Spleen (tissue), 11 donors: ENCODE measurements at regions not wholly inside any gene's neighbourhood (a gene's known extent, or its start where the extent isn't known, plus 50 kb on each side); places are given as distances from the start of the nearest gene placed in this dataset.

Experiments
- DNase-seq: peaks from one replicate; pipeline ENCODE4 v3.0.0-alpha.2; 2020
- H3K27ac ChIP-seq, 8 donors: fragments of 200-600 bp; sonication (generic) in 7 of 8; 1 replicate in 4 of 8; 2 replicates in 4 of 8; pipeline versions ENCODE4 v1.5.0 to v1.8.0; 2016 to 2021; ENCODE audit warnings: inconsistent platforms in 4 of 8, mild to moderate bottlenecking in 4 of 8, moderate library complexity in 1 of 8
- H3K27me3 ChIP-seq, 7 donors: fragments of 200-600 bp; sonication (generic) in 6 of 7; replicated peaks in 1 of 7; 1 replicate in 4 of 7; 2 replicates in 3 of 7; pipeline versions ENCODE4 v1.5.0 to v1.8.0; 2016 to 2021; ENCODE audit warnings: inconsistent platforms in 3 of 7, mild to moderate bottlenecking in 1 of 7
- H3K36me3 ChIP-seq, 6 donors: fragments of 200-600 bp; sonication (generic) in 5 of 6; 1 replicate in 4 of 6; 2 replicates in 2 of 6; pipeline versions ENCODE4 v1.5.0 to v1.8.0; 2016 to 2021; ENCODE audit warnings: inconsistent platforms in 2 of 6
- H3K4me1 ChIP-seq, 6 donors: fragments of 200-600 bp; sonication (generic) in 5 of 6; 1 replicate in 3 of 6; 2 replicates in 3 of 6; pipeline versions ENCODE4 v1.5.0 to v1.8.0; 2016 to 2021; ENCODE audit warnings: inconsistent platforms in 3 of 6
- H3K4me3 ChIP-seq, 8 donors: fragments of 200-600 bp; sonication (generic) in 7 of 8; 1 replicate in 4 of 8; 2 replicates in 4 of 8; pipeline versions ENCODE4 v1.5.0 to v1.8.0; 2016 to 2021; ENCODE audit warnings: inconsistent platforms in 4 of 8, mild to moderate bottlenecking in 4 of 8, moderate library complexity in 2 of 8
- H3K9me3 ChIP-seq, 8 donors: fragments of 200-600 bp; sonication (generic) in 7 of 8; 1 replicate in 4 of 8; 2 replicates in 4 of 8; pipeline versions ENCODE4 v1.5.0 to v1.8.0; 2016 to 2021; ENCODE audit warnings: inconsistent platforms in 4 of 8
- CTCF ChIP-seq, 11 experiments: fragments of 200-600 bp in 7 of 11; fragments of 450-650 bp in 4 of 11; sonication (generic) in 4 of 11; IDR thresholded peaks in 8 of 11; conservative IDR thresholded peaks in 3 of 11; 1 replicate in 7 of 11; 2 replicates in 4 of 11; pipeline versions ENCODE4 v1.4.0 to v1.8.0; 2016 to 2021; ENCODE audit warnings: antibody characterized with exemption in 11 of 11, inconsistent platforms in 4 of 11, mild to moderate bottlenecking in 1 of 11
- POLR2A ChIP-seq, 3 donors: fragments of 450-650 bp; IDR thresholded peaks; one replicate each; pipeline ENCODE4 v1.5.1; 2017; ENCODE audit warnings: antibody characterized with exemption in 3 of 3, mild to moderate bottlenecking in 1 of 3
- POLR2AphosphoS5 ChIP-seq, 3 donors: sonication (generic); formaldehyde crosslinking; IDR thresholded peaks; one replicate each; pipeline ENCODE4 v1.5.1; 2017; ENCODE audit warnings: antibody characterized with exemption in 3 of 3
- WGBS, 5 donors: extraction: QIAGEN DNeasy Blood & Tissue Kit in 3 of 5; methylation state at CpG; one replicate each; pipeline versions ENCODE4 v1.1.5 to v1.1.7; 2013 to 2018; 5-methylcytosine and 5-hydroxymethylcytosine counted together
- intact Hi-C: fragments of 100-400 bp; cut with DNase I; formaldehyde crosslinking; loops from one replicate; pipeline ENCODE4 v1.15.0; 2023; ENCODE audit warnings: low total_unique reads
- donor health status: healthy with polysubstance abuse.
- donor health status: DM: no; HTN: no; CAD: no; lungs with moderate emphysema.
- donor health status: DM: no; HTN: no; CAD: no.
- donor health status: Bipolar disorder and iron deficiency.
- donor health status: healthy.
- donor health status: DM: no; HTN: no; CAD: no.
- donor health status: DM: yes; HTN: yes; CAD: no.

- intact Hi-C loops = no loop called here
- Histone ChIP-seq H3K27ac (no peak overlapping the region), H3K9me3 (peaks cover 0 to 14% (median 5%) of the 10 kb centered on the region in 8 donors), H3K4me3 (no peak overlapping the region), H3K27me3 (no peaks in the 10 kb centered on the region), H3K36me3 (peaks cover 0 to 11% (median 0%) of the 10 kb centered on the region in 6 donors), H3K4me1 (no peaks in the 10 kb centered on the region)
- TF ChIP-seq POLR2A (IDR thresholded peaks at IDR 0.05) (no peak), POLR2AphosphoS5 (IDR thresholded peaks at IDR 0.05) (no peak), CTCF (IDR thresholded peaks at IDR 0.05 in 8 of 11, conservative IDR thresholded peaks at IDR 0.05 in 3 of 11) (no peak)
- WGBS, 5 donors = 85 to 96% (median 92%) methylated on average over 1 of the region's 1 CpG
- DNase-seq = no peak
These were observed 60.2 kb upstream of the NT5C1B start for GRCh38 chr2:18649502-18650135.

GRCh38 chr2:18648161-18648560 lies 58.8 kb upstream of the NT5C1B start:
- H3K9me3 ChIP-seq = peaks cover 0 to 15% (median 5%) of the 10 kb centered on the region in 8 donors
- H3K36me3 ChIP-seq = peaks cover 0 to 14% (median 0%) of the 10 kb centered on the region in 6 donors
- DNase-seq = no peak
- no peaks in the 10 kb centered on the region for H3K27me3 ChIP-seq
- no peak overlapping the region for H3K4me3 ChIP-seq
- 50 to 92% (median 72%) methylated on average over 3 of the region's 3 CpGs for whole genome bisulfite sequencing, 5 donors
- no peak for TF ChIP-seq POLR2A (IDR thresholded peaks at IDR 0.05)
- TF ChIP-seq CTCF (IDR thresholded peaks at IDR 0.05 in 8 of 11, conservative IDR thresholded peaks at IDR 0.05 in 3 of 11) = no peak
- TF ChIP-seq POLR2AphosphoS5 (IDR thresholded peaks at IDR 0.05) = no peak
- no peaks in the 10 kb centered on the region for H3K4me1 ChIP-seq
- no peak overlapping the region for H3K27ac ChIP-seq
- intact Hi-C loops = no loop called here

- no peak overlapping the region for H3K4me3 ChIP-seq
- no peak overlapping the region for H3K27ac ChIP-seq
- 74 to 85% (median 79%) methylated on average over 1 of the region's 1 CpG for WGBS, 5 donors
- no peaks in the 10 kb centered on the region for H3K4me1 ChIP-seq
- peaks cover 0 to 15% (median 5%) of the 10 kb centered on the region in 8 donors for H3K9me3 ChIP-seq
- H3K36me3 ChIP-seq = peaks cover 0 to 14% (median 0%) of the 10 kb centered on the region in 6 donors
- H3K27me3 ChIP-seq = no peaks in the 10 kb centered on the region
- TF ChIP-seq POLR2A (IDR thresholded peaks at IDR 0.05) (no peak), POLR2AphosphoS5 (IDR thresholded peaks at IDR 0.05) (no peak), CTCF (IDR thresholded peaks at IDR 0.05 in 8 of 11, conservative IDR thresholded peaks at IDR 0.05 in 3 of 11) (no peak)
- no peak for DNase-seq
- intact Hi-C loops = no loop called here
These were observed 58.4 kb upstream of the NT5C1B start for GRCh38 chr2:18647731-18648130.

GRCh38 chr2:18645315-18645714 lies 55.9 kb upstream of the NT5C1B start:
- H3K4me3 ChIP-seq = no peak overlapping the region
- no peak for DNase-seq
- H3K27me3 ChIP-seq = no peaks in the 10 kb centered on the region
- H3K36me3 ChIP-seq = peaks cover 0 to 14% (median 0%) of the 10 kb centered on the region in 6 donors
- intact Hi-C loops = no loop called here
- H3K27ac ChIP-seq = no peak overlapping the region
- no peak for TF ChIP-seq POLR2A (IDR thresholded peaks at IDR 0.05)
- TF ChIP-seq POLR2AphosphoS5 (IDR thresholded peaks at IDR 0.05) = no peak
- TF ChIP-seq CTCF (IDR thresholded peaks at IDR 0.05 in 8 of 11, conservative IDR thresholded peaks at IDR 0.05 in 3 of 11) = no peak
- H3K9me3 ChIP-seq = peaks cover 0 to 15% (median 5%) of the 10 kb centered on the region in 8 donors
- no peaks in the 10 kb centered on the region for H3K4me1 ChIP-seq
